HG03442 (cell line): ENCODE measurements at regions not wholly inside any gene's neighbourhood (a gene's known extent, or its start where the extent isn't known, plus 50 kb on each side); places are given as distances from the start of the nearest gene placed in this dataset.

Experiments
- ATAC-seq: cut with Tn5 transposase; IDR thresholded peaks from one replicate; pipeline ENCODE4 v1.9.1; 2021; ENCODE audit warnings: mild to moderate bottlenecking, moderate library complexity; ENCODE audit not compliant: unreplicated experiment

DNA sequence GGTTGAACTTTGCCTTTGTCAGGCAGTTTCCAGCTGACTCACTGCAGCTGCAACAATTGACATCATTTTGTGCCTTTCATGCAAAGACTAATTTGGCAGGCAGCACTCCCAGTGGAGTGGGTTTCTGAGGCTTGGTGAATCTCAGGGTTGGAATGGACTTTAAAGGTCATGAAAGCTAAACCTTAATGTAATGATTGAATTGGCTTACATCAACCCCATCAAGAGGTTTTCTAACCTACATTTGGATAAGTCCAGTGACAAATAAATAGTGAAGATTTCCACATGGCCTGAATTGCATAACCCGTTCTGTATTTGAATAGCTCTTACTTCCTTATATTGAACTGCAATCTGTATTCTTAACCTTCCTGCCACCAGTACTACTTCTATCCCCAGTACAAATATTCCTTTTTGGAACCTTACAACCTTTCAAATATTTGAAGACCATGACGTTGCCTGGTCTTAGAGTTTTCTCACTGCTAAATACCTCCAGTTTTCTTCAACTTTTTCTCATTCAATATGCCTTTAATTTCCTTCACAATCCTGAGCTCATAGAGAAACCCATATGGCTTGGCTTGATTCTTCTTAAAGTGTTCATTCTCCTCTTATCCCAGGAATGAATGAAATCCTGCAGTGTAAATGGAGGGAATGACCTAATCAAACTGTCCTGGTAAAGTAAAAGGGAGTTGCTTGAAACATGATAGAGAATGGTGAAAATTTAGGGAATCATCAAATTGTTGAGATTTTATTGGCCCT, 168.1 kb upstream of the NOVA1 start:
- no peak for ATAC-seq

DNA sequence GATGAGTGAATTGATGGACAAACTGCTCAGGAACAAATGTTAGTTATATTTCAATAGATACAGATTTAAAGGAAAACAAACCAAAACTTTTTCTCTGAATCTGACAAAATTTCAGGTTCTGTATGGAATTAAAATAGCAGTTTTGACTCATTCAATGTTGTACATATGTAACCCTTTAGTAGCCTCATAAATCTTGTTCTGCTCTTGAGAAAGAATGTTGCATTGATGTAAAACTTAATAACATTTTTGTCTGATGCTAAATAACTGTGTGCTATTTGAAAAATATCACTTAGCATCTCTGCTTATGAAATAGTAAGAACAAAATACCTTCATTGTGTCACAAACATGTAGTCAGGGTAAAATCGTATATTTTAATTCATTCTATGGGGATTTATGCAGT, 168.9 kb upstream of the NOVA1 start:
- ATAC-seq, result no peak

DNA sequence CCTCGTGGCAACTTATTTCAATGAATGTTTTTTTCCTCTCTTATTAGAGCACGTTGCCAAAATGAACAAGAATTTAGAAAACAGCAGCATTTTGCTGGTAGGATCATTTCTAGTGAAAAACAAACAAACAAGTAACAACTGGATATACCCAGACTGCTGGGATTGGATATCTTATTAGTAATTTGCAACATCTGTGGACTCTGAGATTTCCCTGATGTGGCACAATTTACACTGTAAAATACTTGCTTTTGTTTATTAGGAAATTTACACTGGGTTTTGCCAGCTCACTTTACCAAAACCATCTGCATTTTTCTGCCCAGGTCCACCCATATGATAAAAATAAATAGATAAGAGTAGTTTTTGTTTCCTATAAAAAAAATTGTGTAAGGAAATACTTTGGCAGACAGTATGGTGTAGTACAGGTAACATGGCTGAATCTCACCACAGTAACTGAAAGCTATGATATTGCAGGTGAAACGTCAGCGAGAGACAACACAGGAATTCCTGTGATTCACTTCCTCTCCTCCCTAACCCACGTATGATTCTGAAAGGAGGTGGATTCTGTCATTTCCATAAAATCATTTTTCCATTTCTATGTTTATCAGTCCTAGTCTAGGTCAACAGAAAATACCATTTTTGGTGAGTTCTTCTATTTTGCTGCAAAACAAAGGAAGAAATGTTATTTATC, 176.2 kb upstream of the NOVA1 start:
- no peak for ATAC-seq

DNA sequence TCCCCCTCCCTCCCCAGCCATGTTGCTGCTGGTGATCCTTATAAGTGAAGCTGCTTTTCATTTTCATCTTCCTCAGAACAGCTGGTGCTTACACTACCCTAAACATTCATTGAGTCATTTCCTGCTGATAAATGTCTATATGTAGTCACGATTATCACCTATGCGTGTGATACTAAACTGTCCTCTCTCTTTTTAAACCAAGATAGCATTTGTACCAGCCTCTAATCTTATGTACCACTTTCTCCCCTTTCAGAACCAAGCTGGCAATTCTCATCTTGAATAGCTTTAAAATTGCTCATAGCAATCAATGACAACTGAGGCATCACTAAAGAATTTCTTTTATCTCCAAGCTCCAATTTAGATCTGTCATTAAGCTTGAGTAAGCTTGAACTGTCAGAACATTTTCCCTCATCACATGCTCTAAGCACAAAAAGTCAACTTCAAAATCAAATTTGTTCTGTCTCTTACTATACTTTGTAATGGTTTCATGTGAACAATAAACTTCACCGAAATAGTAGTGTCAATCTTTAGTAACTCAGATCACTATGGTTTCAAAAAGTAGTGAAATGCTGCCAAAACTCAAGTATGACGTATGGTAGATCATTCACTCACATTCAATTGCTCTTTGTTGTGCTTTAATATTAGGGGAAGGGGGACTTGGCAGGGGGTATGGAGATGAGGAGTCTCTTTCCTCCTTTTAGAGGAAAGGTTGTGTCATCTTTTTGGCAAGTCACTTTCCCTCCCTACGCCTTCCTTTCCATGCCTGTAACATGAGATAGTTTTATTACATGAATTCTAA, 178.1 kb upstream of the NOVA1 start:
- ATAC-seq, result no peak

DNA sequence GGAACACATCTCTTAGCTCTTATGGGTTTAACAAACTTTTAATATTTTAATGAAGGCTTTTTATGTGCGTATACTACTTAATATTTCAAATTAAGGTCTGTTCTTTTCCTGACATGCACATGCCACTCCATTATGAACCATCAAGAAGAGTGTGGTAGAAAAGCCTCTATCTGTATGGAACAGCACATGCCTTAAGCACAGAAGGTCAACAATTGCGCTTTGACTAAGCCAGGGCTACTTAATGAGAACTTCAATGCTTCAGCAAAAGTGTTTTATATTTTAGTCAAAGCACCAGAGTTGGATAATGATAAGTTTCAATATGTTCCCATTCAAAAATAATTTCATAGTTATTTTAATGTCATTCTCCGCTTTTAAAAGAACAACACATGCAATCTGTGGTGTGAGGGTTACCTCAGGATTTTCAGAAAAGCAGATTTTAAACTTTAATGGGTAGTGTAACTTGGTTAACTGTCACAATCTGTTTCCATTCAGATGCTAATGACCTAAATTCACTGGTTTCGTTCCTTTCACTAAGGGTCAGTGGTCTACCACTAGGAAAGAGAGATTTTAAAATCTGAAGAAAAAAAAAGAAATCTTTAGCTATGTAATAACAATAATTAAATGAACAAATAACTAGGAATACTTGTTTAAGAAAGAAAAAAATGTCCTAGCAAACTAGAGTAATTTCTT, 193.4 kb upstream of the NOVA1 start:
- no peak for ATAC-seq

DNA sequence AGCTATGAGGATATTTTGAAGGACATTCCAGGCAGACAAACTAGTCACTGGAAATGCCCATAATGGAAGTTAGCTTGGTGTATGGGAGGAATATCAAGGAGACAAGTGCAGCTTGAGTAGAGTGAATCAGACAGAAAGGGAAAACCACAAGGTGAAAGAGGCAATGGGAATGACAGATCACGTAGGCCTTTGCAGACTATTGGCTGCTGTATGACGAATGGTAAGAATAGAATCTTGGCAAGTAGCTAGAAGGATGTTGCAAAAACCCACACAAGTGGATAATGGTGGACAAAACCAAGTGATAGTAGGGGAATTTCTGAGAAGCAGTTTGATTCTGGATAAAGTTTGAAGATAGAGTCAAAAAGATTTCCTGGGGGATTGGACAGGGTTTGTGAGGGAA, 196.9 kb upstream of the NOVA1 start:
- no peak for ATAC-seq

DNA sequence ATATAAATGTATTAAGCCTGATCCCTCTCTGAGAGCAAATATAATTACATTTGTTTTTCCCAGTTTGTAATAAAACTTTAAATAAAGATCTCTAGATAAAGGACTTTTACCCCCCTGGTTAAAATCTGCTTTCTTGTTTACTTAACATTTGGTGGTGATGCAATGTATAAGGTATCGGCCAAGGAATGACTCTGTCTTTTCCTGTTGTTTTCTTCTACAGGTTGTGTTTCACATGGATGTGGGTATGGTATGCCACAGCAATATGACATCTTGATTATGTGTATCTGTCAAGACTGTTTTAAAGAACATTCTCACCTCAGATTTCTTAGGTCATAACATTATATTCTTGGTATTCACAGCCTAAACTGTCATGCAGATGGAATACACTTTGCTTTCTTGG, 210.6 kb upstream of the NOVA1 start:
- ATAC-seq, result no peak

DNA sequence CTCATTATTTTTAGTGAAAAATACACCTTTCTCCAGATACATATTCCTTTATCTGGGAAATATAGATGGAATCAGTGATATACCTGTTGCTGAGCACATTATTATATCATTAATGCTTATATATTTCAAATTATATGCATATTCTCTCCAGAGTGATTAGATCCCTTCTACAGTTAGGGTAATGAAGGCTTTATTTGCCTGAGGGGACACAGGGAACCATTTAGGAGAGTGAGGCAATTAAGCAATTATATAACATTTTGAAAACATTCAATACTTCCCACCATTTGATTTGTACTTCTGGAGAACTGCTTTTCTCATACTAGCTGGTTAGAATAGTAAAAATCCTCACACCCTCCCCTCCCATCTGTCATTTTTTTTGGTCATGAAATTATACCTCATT, 212.8 kb upstream of the NOVA1 start:
- no peak for ATAC-seq

DNA sequence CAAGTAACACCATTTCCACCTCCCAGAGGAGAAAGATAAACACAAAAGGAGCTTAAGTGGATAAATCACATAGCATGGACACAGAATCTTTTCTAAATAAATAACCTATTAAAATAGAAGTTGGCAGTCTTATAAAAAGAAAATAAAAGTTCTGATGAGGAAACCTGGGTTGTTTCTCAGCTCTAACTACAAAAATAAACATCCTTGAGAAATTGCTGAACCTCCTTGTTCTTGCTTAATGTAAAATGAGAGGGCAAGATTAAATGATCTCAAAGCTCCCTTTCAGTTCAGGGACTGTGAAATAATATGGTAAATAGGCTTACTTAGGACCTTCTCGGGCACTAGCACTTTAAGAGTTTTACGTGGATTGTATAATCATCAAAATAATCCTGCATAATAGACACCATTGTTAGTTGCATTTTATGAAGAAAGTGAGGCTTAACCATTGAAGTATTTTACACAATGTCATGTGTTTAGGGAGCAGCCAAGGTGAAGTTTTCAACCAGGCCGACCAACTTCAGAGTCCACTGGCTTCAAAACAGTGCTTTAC, 214.0 kb upstream of the NOVA1 start:
- ATAC-seq, result no peak

DNA sequence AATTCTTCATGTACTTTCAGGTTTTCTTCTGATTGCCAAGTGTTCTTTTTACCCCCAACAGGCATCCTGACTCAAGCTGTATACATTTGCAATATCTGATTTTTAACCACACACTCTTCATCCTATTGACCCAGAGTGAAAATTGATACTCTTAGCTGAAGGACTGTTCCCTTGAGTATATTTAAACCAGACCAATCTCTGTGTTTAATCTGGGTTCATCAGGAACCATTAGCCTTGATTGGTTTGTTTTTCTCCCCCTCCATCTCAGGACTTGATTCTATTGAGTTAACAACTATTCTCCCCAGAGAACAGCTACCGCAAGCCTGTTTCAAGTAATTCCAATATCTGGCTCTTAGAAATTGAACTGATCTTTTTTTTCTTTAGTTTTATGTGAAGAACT, 222.3 kb upstream of the NOVA1 start:
- ATAC-seq, result no peak

DNA sequence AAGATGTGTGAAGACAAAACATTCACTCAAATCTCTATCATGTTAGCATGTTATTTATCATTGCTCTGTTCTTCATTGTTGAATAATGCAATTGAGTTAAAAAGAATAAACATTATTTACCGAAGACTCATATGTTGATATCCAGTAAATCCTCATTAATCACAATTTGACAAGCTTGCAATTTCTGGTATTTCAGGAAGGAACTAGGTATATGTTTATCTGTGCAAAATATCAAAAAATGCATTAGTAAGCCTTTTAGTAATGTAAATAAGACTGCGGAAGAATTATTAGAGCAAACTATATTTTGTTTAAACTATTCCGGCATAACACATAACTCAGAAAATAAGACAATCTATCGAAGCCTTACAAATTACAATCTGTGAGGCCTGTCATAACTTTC, 222.7 kb upstream of the NOVA1 start:
- no peak for ATAC-seq

DNA sequence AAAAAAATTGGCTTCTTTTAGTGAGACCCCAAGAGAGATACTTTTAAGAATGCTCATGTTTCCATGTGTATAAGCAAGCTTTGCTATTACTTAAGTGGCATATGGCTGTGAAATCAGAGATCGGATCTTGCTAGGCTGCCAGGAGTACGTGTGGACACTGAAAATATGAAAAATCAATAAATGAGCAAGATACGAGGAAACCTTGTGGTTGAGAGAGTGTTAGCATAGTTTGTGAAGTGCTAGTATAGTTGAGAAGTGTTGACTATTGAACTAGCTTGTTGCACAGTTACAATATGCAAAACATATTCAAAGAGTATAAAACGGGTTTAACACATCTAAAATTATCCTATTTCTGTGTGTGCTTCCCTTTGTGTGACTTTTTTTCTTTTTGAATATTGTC, 230.9 kb upstream of the NOVA1 start:
- ATAC-seq, result no peak

DNA sequence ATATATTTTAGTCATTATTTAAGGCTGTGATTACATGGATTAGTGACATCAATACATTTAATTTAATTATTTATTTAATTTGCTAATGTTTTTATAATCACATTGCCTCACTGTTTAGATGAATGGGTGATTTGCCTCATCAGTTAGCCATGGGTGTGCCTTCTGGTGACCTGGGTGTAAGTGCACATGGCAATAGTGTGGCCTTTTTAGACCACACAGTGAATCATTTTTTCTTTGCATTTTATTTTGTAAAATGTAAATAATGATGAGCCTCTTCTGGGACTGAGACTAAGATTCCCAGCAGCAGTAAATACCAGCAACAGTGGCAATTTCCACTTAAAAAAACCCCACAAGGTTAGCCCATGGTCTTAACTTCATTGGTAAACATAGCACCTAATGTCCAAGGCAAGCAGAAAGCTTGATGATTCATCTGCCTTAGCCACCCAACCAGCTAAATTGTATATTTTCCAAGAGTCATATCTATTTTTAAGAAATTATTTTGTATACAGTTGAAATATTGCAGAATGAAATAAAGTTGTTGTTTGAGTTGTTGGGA, 235.9 kb upstream of the NOVA1 start:
- no peak for ATAC-seq

DNA sequence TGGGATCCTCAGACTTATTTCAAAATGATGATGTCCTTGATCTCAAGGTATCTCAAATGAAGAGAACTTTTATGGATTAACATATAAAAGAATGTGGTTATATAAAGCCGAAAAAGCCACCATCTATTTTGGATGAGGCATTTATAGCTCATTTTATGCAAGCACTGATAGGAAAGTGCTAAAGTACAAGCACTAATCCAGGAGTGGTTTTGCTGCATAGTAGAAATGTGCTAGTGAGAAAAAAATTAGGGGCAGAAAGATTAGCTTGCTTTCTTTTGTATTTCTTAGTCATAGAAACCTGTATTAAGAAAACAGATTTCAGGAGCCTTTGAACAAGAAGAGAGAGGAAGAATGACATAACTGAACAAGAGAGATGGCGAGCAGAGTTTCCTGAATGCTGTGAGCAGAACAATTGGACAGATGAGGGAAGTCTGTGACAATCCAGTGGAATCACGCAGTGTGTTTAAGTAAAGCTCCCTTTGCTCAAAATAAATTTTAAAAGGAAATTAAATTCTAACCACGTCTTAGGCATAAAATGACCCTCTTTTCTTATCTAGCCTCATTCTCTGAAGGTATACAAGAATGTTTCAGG, 238.2 kb upstream of the NOVA1 start:
- ATAC-seq, result no peak

DNA sequence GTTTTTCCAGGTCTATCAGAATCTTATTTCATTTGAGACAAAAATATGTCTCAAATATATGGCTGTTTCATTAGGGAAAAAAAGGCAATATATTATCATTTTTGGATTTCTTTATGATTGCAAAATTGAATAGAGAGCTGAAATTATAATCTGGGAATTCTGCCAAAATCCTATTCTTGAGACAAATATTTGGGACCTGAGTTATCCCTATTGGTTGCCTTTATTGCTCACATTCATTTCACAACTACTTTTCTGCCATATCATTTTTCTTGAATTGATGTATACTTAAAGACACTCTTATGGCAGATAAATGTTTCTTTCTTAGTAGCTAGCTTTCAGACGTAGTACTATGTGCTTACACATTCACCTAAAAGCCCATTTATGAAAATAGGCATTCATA, 241.6 kb upstream of the NOVA1 start:
- ATAC-seq, result no peak

DNA sequence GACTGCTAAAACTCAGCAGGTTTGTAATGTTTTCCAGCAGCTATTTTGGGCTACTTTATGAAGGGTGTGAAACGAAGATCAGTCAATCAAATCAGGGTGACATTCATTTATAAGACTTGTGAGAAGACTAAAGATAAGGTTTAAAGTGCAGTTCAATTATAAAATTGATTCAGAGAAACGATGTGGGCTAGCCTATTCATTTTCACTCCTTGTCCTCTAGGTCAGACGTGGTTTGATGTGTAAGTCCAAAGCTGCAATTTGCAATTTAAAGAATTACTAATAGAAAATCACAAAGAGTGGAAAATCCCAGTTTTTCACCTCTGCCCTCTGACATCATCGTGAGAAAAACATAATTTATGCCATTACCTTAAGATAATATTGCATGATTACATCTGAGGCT, 243.5 kb upstream of the NOVA1 start:
- no peak for ATAC-seq

DNA sequence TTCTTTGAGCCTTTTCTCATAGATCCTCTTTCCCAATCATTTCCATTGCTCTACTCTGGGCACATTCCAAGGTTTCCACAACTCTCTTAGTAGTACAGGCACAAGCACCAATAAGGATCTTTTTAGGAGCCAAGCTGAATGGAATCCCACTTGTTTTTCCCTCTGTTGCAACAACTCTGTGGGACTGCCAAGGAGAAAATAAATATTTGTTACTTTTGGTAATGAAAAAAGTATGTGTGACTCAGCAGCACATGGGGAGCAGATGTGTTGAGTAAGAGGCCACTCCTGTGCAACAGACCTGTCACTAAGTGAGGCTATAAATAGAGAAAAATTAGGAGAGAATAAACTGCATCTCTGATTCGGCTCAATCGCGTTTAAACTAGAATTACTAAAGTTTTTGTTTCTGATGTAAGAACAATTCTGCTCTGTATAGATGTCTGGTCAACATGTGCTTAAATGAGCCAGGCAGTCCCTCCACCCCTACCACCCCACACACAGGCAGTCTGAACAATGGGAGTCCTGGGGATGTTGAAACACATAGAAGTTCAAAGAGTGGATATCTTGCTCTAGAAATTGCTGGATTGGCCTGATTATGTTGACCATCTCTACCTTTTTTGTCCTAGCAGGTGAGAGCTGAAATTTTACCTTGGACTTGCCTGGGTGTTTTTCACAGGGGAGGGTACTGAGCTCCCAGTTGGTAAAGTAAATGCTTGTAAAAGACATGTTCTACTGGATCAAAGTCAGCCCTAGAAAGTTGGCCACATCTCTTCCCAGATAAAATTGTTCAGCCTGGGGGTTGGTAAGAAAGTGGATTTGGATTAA, 244.3 kb upstream of the NOVA1 start:
- ATAC-seq, result no peak

DNA sequence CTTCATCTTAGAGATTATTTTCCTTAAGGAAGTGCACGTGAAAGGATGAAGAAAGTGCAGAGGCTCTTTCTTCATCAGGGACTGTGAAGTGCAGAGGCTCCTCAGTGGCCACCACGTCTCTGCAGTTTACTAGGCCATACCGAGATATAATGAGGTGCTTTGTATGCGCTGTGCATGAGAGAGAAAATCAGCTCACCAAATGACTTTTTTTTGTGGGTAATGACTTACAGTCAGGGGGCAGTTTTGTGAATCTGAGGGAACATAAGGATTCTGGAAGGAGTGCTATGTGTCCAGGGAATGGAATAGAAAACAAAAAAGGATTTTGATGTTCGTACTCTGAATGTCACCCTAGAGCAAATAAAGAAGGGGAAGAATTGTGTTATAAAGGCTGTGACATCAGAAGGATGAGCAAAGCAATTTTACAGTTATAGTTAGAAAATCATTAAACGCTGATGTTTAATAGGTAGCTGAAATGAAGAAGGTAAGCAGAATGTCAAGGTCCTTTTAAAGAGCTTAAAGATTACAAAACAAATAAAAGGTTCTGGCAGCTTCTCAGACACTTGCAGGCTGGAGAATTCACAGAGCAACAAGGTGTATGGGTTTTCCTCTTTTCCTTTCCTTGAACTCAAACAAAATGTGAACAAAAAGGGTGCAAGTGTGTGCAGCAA, 247.5 kb upstream of the NOVA1 start:
- ATAC-seq, result no peak

DNA sequence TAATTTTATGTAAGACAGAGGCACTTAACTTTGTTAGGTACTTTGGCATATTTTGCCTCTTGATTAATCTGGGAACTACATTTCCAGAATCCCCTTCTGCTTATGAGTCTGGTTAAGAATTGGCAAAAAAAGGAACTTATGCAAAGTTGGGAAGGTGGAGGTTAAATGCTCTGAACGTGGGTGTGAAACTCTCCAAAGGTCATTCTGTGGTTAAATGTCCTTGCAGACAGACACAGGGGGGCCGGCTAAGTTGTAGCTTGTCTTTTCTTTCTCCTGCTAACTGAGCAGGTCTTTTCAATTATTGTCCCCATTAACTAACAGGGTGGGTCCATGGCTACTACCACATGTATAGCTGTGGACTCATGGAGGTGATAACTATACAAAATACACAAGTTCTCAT, 248.6 kb upstream of the NOVA1 start:
- ATAC-seq, result no peak
